GM10266 (cell line): ENCODE measurements at regions not wholly inside any gene's neighbourhood (a gene's known extent, or its start where the extent isn't known, plus 50 kb on each side); places are given as distances from the start of the nearest gene placed in this dataset.

ENCODE experiments used
- DNase-seq: peaks from one replicate; pipeline ENCODE4 v3.0.0; 2012; ENCODE audit errors: extremely low spot score
- CTCF ChIP-seq: IDR thresholded peaks from 2 replicates; pipeline ENCODE4 v1.5.1; 2012; ENCODE audit warnings: mild to moderate bottlenecking, low read depth; ENCODE audit not compliant: control insufficient read depth, insufficient read depth; ENCODE audit errors: missing control alignments

GRCh38 chr13:82118589-82118988 lies 1763.7 kb downstream of the SLITRK1 start:
- DNase-seq, result no peak
- no peak for TF ChIP-seq CTCF

GRCh38 chr13:82116422-82116989 lies 1765.8 kb downstream of the SLITRK1 start:
- TF ChIP-seq CTCF, result no peak
- DNase-seq, result no peak

GRCh38 chr13:82115391-82115790 lies 1766.9 kb downstream of the SLITRK1 start:
- no peak for TF ChIP-seq CTCF

GRCh38 chr13:82096256-82096655 lies 1755.3 kb upstream of the SPRY2 start:
- no peak for TF ChIP-seq CTCF
- no peak for DNase-seq

More at GRCh38 chr13:82115391-82115790, 1766.9 kb downstream of the SLITRK1 start:
- no peak for DNase-seq

GRCh38 chr13:82092312-82092711 lies 1751.4 kb upstream of the SPRY2 start:
- TF ChIP-seq CTCF, result no peak

GRCh38 chr13:82088781-82089180 lies 1747.9 kb upstream of the SPRY2 start:
- no peak for TF ChIP-seq CTCF
- no peak for DNase-seq

More at GRCh38 chr13:82092312-82092711, 1751.4 kb upstream of the SPRY2 start:
- no peak for DNase-seq

- DNase-seq, result no peak
- no peak for TF ChIP-seq CTCF
Observed at GRCh38 chr13:82076496-82076895, 1735.6 kb upstream of the SPRY2 start.
